ENCODE measurements at regions not wholly inside any gene's neighbourhood (a gene's known extent, or its start where the extent isn't known, plus 50 kb on each side); places are given as distances from the start of the nearest gene placed in this dataset.
"Not testable (repeated sequence)": the region's sequence is repeated elsewhere in the genome, so short reads cannot be mapped to it uniquely, and the experiment has no call there.

DNA sequence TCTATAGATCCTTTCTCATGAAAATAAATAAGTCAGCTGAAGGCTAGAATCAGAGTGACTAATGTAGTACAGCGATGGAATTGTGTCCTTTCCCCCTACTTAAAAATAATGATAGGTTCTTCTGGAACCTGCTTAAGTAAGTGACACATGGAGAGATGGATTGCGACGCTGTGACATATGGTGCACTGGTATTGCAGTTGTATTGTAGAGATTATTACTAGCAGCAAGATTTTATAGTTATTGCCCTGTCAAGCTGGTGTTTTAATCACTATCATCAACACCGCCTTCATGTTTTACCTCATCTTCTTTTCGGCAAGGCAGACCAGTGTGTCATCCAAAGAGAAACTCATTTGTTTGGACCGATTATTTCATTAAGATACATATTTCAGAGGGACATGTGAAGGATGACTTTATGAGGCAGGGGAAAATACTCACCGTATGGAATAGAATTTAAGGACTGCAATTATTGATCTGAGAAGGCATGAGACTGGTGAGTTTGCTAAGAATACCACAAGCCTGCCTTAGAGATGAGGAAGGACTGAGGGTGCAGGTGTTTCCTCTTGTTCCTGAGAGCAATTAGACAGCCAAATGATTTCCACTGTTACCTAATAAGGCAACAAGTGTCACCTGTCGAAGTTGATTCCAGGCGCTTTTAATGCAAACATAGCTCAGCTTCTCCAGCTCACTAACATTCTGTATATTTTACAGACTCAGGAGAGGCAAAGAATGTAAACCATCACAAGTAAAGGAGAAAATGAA lies 1855.5 kb downstream of the MAT2B start:
- no peak for DNase-seq

- DNase-seq, result no peak
These were observed 1864.8 kb downstream of the MAT2B start for GRCh38 chr5:165370233-165370632.

DNA sequence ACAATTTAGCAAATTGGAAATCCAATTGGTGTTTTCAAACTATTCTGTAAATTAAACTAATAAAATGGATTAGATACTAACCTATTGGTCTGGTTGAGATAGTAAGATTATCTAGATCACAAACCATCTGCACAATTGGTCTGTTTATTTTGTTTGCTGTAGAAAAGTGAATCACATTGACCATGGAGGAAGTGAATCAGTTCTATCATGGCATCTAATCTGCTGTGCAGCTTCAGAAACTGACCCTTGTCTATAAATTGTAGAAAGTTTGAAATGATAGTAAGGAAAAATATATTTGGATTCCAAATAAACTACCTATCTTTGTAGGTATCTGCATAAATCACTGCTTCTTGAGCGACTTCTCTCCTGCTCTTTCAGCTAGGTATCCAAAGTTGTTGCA lies 1865.4 kb downstream of the MAT2B start:
- DNase-seq, result no peak

- DNase-seq, result no peak
These were observed 1869.8 kb downstream of the MAT2B start for GRCh38 chr5:165375201-165375600.

- no peak for DNase-seq
These were observed 1888.4 kb downstream of the MAT2B start for GRCh38 chr5:165393839-165394238.

DNA sequence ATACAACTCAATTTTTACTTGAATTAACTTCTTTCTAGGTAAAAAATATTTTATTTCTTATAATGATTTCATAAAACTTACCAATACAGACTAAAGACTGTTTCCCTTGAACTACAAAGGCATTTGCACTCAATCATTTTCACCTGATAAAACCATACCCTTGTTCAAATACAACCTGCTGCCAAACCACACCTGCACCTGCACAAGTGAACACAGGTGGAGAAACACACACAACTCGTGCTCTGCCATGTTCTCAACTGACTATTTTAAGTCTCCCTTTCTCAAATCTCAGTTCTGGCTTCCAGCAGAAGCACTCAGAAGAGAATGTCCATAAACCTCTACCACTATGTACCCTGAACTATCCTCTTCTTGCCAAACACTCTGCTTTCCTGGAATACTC lies 1892.1 kb downstream of the MAT2B start:
- no peak for DNase-seq

DNA sequence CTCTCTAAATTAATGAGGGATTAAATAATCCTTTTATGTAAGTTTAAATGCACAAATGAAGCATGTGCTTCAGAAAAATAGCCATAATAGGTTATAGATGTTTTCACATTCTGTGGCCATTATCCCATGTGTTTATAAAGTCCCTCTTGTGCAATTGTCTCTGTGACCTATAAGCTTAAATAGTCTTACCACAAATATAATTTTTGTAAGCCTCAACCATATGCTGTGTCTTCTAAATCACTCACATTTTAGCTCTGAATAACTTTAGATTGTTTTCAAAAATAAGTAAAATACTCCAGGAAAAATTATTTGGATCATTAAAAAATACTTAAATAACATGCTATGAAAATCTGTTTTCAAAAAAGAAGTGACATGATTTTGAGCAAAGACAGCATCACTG lies 1894.7 kb downstream of the MAT2B start:
- no peak for DNase-seq

DNA sequence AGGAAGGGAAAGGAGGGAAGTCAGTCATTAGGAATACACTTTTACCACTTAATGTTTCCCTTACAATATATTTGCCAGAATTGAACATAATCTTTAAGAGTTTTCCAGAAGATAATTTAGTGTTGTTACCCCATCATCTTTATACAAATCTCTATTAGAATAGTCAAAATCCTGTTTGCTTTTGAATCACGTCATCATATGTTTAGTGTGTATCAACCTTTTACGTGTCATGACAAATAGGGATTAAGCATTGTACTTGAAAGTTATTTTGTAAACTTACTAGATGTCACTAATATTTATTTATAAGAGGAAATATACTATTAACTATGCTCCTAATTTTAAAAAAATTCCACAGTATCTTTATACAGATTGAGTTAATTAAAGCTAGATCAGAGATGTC lies 1899.5 kb downstream of the MAT2B start:
- no peak for DNase-seq

- no peak for DNase-seq
These were observed 1899.9 kb downstream of the MAT2B start for GRCh38 chr5:165405340-165405739.

GRCh38 chr5:165407352-165407751 lies 1901.9 kb downstream of the MAT2B start:
- no peak for DNase-seq

DNA sequence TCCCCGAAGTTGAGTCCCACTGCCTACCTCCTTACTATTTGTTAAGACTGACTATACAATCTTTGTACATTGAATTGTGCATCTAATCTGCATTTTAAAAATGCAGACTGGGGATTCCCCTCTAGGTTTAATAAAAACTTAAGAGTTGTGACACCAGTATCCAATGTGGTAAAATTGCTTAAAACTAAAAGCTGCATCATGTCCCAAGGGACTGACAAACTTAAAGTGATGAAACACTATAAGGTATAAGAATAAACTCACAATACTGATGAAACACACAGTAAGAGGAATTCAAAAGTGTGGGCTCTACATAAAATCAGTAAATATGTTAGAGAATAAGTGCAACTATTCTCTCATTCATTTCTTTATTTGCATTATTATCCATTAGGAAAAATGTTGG lies 1905.1 kb downstream of the MAT2B start:
- DNase-seq, result no peak

- not testable (repeated sequence) for DNase-seq
These were observed 1906.1 kb downstream of the MAT2B start for GRCh38 chr5:165411532-165411931.

DNA sequence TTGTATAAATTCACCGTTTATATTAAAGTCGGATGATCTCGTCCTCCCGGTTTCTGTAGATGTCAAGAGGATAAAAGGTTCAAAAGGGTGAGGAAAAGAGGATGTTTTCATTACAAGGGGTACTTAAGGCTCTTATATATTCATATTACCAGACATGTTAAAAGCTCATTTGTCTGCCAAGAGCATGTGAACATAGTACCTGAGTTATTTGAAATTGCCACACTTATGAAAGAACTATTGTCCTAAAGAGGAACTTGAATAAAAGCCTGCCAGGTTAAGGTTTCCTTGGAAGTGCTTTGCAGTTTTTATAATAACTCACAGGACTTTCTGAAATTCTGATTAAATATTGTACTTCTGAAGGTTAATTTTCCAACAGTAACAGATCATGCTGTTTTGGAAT lies 1915.1 kb downstream of the MAT2B start:
- DNase-seq, result no peak

GRCh38 chr5:165423697-165424299 lies 1918.4 kb downstream of the MAT2B start:
- no peak for DNase-seq

DNA sequence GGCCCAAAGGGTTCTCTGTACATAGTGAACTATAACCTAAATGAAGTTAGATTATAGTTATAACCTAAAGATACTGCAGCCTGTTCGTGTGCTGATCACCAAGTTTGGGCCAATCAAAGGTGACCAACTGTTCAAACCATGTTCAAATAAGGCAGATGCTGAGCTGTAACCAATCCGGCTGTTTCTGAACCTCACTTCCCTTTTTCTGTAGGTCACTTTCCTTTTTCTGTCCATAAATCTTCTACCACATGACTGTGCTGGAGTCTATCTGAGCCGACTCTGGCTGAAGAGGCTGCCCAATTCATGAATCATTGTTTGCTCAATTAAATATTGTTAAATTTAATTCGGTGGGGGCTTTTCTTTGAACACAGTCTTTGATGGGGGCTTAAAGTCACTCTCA lies 1920.2 kb downstream of the MAT2B start:
- DNase-seq, result no peak

GRCh38 chr5:165448753-165449152 lies 1943.3 kb downstream of the MAT2B start:
- DNase-seq, result no peak

GRCh38 chr5:165457859-165458481 lies 1952.6 kb downstream of the MAT2B start:
- DNase-seq, result no peak

GRCh38 chr5:165459232-165459631 lies 1953.8 kb downstream of the MAT2B start:
- no peak for DNase-seq

DNA sequence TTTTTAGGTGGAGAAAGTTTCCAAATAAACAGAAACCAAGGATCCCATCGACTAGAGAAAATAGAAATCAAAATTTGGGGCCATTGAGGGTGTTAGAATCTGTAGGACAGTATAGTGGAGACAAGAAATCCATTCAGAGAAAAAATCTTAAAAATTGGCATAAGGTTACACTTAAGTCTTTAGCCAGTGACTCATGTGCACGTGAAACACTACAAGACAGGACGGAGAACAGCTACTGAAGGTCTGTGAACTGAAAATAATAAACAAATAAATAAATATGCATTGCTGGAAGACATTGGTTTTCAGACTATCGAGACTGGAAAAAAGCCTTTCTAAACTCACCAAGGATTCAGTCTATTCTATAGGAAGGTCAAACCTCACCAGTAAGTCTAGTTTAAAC lies 1955.5 kb downstream of the MAT2B start:
- no peak for DNase-seq

- DNase-seq, result no peak
These were observed 1972.1 kb downstream of the MAT2B start for GRCh38 chr5:165477546-165477945.

DNA sequence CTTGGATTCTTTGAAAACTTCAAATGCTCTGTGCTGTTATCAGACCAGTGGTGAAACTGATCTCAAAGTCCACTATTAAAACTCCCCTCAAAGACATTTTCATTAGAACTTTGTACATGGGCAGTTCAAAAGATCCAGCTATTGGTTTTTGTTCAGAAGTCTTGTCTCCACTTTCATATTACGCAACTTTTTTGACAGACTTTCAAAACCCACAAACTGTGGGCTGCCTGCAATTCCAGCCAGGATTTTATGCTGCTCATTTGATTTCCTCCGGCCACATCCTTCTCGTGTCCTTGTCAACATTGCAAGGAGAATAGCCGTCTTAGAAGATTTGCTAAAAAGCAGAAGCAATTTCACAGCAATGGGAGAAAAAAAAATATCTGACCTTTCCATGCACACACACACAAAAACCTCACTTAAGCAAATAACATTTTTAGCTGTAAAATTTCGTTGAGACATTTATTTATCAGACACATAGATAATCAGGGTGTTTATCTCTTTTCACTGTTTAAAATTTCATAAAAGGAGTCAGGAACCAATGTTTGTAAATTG lies 1990.5 kb downstream of the MAT2B start:
- no peak for DNase-seq

DNA sequence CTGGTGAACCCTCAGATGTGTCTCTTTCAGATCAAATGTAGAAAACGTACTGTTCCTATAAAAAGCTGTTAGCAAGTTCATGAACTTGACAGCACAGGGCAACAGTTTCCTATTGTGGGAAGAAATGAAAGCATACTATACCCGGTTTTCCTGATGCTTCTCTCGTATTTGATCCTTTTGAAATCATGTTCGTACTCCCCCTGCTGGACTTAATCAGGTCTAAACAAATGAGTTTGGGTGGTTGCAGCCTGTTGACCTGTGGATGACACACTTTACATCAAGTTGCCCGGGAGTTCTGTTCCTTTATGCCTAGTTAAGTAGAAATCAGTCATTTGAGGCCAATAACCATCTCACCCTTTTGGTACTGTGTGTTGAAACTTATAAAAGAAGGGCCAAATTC lies 1992.3 kb downstream of the MAT2B start:
- DNase-seq, result no peak

DNA sequence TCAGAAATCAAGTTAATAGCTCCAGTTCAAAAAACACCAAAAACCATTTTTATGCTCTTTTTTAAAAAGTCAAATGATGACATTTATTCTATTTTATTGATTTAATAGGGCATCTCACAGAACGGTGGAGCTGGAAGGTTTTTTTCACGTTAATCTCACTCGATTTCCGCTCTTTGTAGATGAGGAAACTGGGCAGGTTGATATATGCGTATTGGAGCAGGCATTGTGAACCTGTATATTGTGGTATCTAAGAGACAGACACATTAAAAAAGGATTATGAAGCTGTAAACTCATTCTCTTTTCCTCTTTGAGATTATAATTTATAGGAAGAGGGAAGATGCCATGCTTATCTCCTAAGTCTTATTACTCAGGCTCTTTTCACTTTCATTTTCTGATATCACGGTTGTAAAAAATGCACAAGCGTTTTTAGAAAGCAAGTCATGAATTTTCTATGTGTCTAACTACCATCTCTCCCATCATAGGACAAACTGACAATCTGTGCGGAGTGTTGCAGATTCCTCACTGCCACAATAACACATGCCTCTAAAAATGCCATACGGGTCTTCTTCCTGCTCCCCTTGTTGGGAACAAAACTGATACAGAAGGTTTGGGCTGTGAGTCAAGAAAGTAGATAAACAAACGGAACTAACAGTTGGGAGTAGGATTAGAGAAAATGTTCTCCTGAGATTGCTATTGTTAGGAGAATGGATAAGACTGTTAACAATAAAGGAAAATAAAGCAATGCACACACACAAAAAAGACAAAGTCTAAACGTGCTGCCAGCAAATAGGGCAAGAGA lies 1997.7 kb downstream of the MAT2B start:
- no peak for DNase-seq

All from 8988T (cell line).